ENCODE measurements at regions not wholly inside any gene's neighbourhood (a gene's known extent, or its start where the extent isn't known, plus 50 kb on each side); places are given as distances from the start of the nearest gene placed in this dataset.
"Not testable (repeated sequence)": the region's sequence is repeated elsewhere in the genome, so short reads cannot be mapped to it uniquely, and the experiment has no call there.

DNA sequence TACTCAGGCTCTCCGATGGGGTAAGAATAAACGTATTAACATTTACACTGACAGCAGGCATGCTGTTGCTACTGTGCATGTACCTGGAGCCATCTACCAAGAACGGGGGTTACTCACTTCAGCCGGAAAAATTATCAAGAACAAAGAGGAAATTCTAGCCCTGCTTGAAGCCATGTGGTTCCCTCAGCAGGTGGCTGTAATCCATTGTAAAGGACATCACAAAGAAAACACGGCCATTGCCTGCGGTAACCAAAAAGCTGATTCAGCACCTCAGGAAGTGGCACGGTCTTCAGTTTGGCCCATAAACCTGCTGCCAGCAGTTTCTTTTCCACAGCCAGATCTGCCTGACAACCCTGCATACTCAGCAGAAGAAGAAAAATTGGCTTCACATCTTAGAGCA lies 925.5 kb upstream of the AMELY start:
- Histone ChIP-seq H3K4me3 (no peak overlapping the region), H3K27me3 (ENCODE audit: low read depth) (no peaks in the 10 kb centered on the region), H3K4me1 (no peaks in the 10 kb centered on the region), H3K36me3 (no peaks in the 10 kb centered on the region), H3K27ac (replicated peaks) (no peak overlapping the region), H3K9me3 (replicated peaks) (no peaks in the 10 kb centered on the region)
- TF ChIP-seq CTCF (IDR thresholded peaks at IDR 0.05; ENCODE audit: borderline replicate concordance): no peak
- intact Hi-C loops (cut with micrococcal nuclease): no loop called here
- no peak for DNase-seq

DNA sequence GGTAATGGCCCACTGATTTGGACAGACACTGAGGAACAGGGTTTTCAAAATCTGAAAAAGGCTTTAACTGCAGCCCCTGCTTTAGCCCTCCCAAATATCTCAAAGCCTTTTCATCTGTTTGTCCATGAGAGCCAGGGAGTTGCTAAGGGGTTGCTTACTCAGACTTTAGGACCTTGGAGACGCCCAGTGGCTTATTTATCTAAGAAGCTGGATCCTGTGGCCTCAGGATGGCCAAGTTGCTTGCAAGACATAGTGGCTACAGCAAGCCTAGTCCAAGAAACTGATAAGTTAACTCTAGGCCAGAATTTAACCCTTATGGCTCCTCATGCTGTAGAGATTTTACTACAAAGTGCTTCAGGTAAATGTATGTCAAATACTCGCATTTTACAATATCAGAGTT lies 924.8 kb upstream of the AMELY start:
- no peak for TF ChIP-seq CTCF (IDR thresholded peaks at IDR 0.05; ENCODE audit: borderline replicate concordance)
- no peaks in the 10 kb centered on the region for H3K36me3 ChIP-seq
- DNase-seq: no peak
- H3K27me3 ChIP-seq (ENCODE audit: low read depth): no peaks in the 10 kb centered on the region
- H3K27ac ChIP-seq (replicated peaks): no peak overlapping the region
- no peak overlapping the region for H3K4me3 ChIP-seq
- intact Hi-C loops (cut with micrococcal nuclease): no loop called here
- no peaks in the 10 kb centered on the region for H3K4me1 ChIP-seq
- no peaks in the 10 kb centered on the region for H3K9me3 ChIP-seq (replicated peaks)

GRCh38 chrY:7835416-7835815 lies 923.9 kb upstream of the AMELY start:
- H3K4me3 ChIP-seq: no peak overlapping the region
- H3K27ac ChIP-seq (replicated peaks): no peak overlapping the region
- TF ChIP-seq CTCF (IDR thresholded peaks at IDR 0.05; ENCODE audit: borderline replicate concordance): no peak
- no peak for DNase-seq
- H3K27me3 ChIP-seq (ENCODE audit: low read depth): no peaks in the 10 kb centered on the region
- no peaks in the 10 kb centered on the region for H3K36me3 ChIP-seq
- H3K4me1 ChIP-seq: no peaks in the 10 kb centered on the region
- intact Hi-C loops (cut with micrococcal nuclease): no loop called here
- no peaks in the 10 kb centered on the region for H3K9me3 ChIP-seq (replicated peaks)

DNA sequence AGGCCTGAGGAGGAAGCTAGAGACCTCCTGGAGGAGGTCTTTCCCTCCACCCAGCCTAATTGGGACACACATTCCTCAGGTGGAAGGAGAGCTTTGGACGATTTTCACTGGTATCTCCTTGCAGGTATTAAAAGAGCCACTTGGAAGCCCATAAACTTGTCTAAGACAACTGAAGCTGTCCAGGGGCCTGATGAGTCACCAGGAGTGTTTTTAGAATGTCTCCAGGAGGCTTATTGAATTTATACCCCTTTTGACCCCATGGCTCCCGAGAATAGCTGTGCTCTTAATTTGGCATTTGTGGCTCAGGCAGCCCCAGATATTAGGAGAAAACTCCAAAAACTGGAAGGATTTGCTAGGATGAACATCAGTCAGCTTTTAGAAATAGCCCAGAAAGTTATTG lies 922.7 kb upstream of the AMELY start:
- H3K27me3 ChIP-seq (ENCODE audit: low read depth): no peaks in the 10 kb centered on the region
- no peak overlapping the region for H3K27ac ChIP-seq (replicated peaks)
- no peak for TF ChIP-seq CTCF (IDR thresholded peaks at IDR 0.05; ENCODE audit: borderline replicate concordance)
- intact Hi-C loops (cut with micrococcal nuclease): no loop called here
- no peaks in the 10 kb centered on the region for H3K4me1 ChIP-seq
- no peak for DNase-seq
- no peaks in the 10 kb centered on the region for H3K9me3 ChIP-seq (replicated peaks)
- H3K36me3 ChIP-seq: no peaks in the 10 kb centered on the region
- no peak overlapping the region for H3K4me3 ChIP-seq

DNA sequence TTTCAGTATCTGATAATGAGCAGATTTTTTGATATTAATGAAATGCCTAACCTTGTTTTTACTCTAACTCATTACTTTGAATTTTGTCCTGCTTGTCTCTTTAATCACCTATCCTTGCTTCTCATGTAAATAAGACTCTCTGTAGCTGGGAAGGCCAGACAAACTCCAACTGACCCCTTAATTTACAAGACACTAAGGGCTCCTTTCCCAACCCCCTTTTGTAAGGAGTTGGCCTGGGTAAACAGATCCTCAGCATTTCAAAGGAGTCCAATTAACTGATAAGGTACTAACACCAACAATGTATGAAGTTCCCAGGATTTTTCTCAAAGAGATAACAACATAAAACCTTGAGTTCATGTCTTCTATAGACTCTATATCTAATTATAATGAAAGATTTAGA lies 919.3 kb upstream of the AMELY start:
- H3K27ac ChIP-seq (replicated peaks); H3K27me3 ChIP-seq (ENCODE audit: low read depth); H3K4me3 ChIP-seq; H3K9me3 ChIP-seq (replicated peaks); DNase-seq; H3K36me3 ChIP-seq; intact Hi-C loops (cut with micrococcal nuclease); H3K4me1 ChIP-seq: not testable (repeated sequence)

DNA sequence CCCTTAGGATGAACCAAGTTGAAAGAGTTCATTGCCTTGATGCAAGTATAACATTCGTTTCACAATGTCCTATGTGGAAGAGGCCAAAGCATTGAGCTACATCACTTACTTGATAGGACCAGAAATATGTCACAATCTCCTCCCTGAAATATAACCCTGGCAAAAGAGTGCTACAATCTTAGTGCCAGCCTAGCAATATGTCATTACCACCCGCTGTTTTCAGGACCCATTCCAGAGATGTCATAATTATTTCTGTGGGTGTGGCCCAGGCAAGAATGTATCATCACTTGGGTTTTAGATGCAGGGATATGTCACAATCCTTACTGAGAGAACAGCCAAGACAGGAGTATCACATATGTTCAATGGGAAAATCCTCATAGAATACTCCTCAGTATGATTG lies 915.0 kb upstream of the AMELY start:
- no peak for TF ChIP-seq CTCF (IDR thresholded peaks at IDR 0.05; ENCODE audit: borderline replicate concordance)
- H3K27ac ChIP-seq (replicated peaks): no peak overlapping the region
- no peaks in the 10 kb centered on the region for H3K4me1 ChIP-seq
- DNase-seq: no peak
- intact Hi-C loops (cut with micrococcal nuclease): no loop called here
- no peaks in the 10 kb centered on the region for H3K9me3 ChIP-seq (replicated peaks)
- no peak overlapping the region for H3K4me3 ChIP-seq
- no peaks in the 10 kb centered on the region for H3K36me3 ChIP-seq
- H3K27me3 ChIP-seq (ENCODE audit: low read depth): no peaks in the 10 kb centered on the region
